H1 (cell line): ENCODE measurements at regions not wholly inside any gene's neighbourhood (a gene's known extent, or its start where the extent isn't known, plus 50 kb on each side); places are given as distances from the start of the nearest gene placed in this dataset.

Experiments
- CTCF ChIA-PET: fragments of 300-600 bp; sonication (Branson Sonifier 250); formaldehyde crosslinking; loops from one replicate; lab custom pipeline; 2021; ENCODE audit not compliant: partially characterized antibody; lab: Charles Lee
- POLR2A ChIA-PET: fragments of 300-600 bp; sonication (Branson Sonifier 250); formaldehyde crosslinking; loops from one replicate; lab custom pipeline; 2021; ENCODE audit warnings: inconsistent platforms; ENCODE audit not compliant: partially characterized antibody; lab: Charles Lee
- DNase-seq, 2 experiments: peaks; one replicate each; pipeline versions ENCODE4 v3.0.0 to v3.0.0-alpha.2; 2010 to 2022; ENCODE audit warnings: low spot score in 2 of 2, low read depth in 1 of 2, mixed read lengths in 1 of 2
- FAIRE-seq: peaks from 2 replicates; lab custom pipeline; 2011; peaks lifted over from hg19 to GRCh38; lab: Jason Lieb, UNC
- H2AFZ ChIP-seq: 2 replicates; pipeline ENCODE4 v1.8.1; 2012; ENCODE audit warnings: low read length, inconsistent platforms
- H2AK5ac ChIP-seq: 2 replicates; pipeline ENCODE4 v1.6.1; 2013; ENCODE audit warnings: low read depth, low read length
- H2BK120ac ChIP-seq: replicated peaks from 2 replicates; pipeline ENCODE3; 2013; ENCODE audit warnings: low read depth, low read length, inconsistent platforms
- H2BK12ac ChIP-seq: 2 replicates; pipeline ENCODE4 v1.6.1; 2013; ENCODE audit warnings: low read depth, low read length
- H2BK15ac ChIP-seq: 2 replicates; pipeline ENCODE4 v1.6.1; 2013; ENCODE audit warnings: low read length
- H2BK20ac ChIP-seq: 2 replicates; pipeline ENCODE4 v1.6.1; 2013; ENCODE audit warnings: low read length
- H2BK5ac ChIP-seq: 2 replicates; pipeline ENCODE4 v1.6.1; 2013; ENCODE audit warnings: low read depth, low read length
- H3K14ac ChIP-seq: 2 replicates; pipeline ENCODE4 v1.6.1; 2013; ENCODE audit warnings: inconsistent platforms; ENCODE audit not compliant: insufficient read length
- H3K18ac ChIP-seq: 2 replicates; pipeline ENCODE4 v1.6.1; 2013; ENCODE audit warnings: low read length; ENCODE audit errors: extremely low read depth
- H3K23ac ChIP-seq: 2 replicates; pipeline ENCODE4 v1.6.1; 2013; ENCODE audit warnings: inconsistent platforms; ENCODE audit not compliant: insufficient read length
- H3K23me2 ChIP-seq: 2 replicates; pipeline ENCODE4 v1.6.1; 2013; ENCODE audit warnings: low read depth, low read length
- H3K27ac ChIP-seq: 2 replicates; pipeline ENCODE4 v1.6.1; 2011; ENCODE audit warnings: low read depth, low read length, inconsistent platforms
- H3K27me3 ChIP-seq, 4 experiments: replicated peaks in 1 of 4; 1 replicate in 1 of 4; 2 replicates in 3 of 4; pipeline versions ENCODE4 v1.6.1 to v1.8.1; 2011 to 2013; ENCODE audit warnings: low read length in 3 of 4, mild to moderate bottlenecking in 3 of 4, inconsistent platforms in 2 of 4, mixed read lengths in 2 of 4, moderate library complexity in 1 of 4; ENCODE audit not compliant: control insufficient read depth in 3 of 4, insufficient read depth in 3 of 4; ENCODE audit errors: extremely low read depth in 1 of 4
- H3K36me3 ChIP-seq, 4 experiments: 2 replicates each; pipeline versions ENCODE4 v1.6.1 to v1.8.1; 2011 to 2013; ENCODE audit warnings: mild to moderate bottlenecking in 4 of 4, low read length in 3 of 4, moderate library complexity in 2 of 4, control low read depth in 1 of 4, inconsistent platforms in 1 of 4; ENCODE audit not compliant: insufficient read depth in 4 of 4, control insufficient read depth in 2 of 4
- H3K4ac ChIP-seq: replicated peaks from 2 replicates; pipeline ENCODE3; 2013; ENCODE audit warnings: low read length, low read depth, mixed read lengths, inconsistent platforms; ENCODE audit not compliant: insufficient read length
- H3K4me1 ChIP-seq, 4 experiments: replicated peaks in 1 of 4; 1 replicate in 1 of 4; 2 replicates in 3 of 4; pipeline versions ENCODE4 v1.6.1 to v1.8.1; 2011 to 2013; ENCODE audit warnings: low read length in 3 of 4, inconsistent platforms in 2 of 4, mixed read lengths in 1 of 4; ENCODE audit not compliant: insufficient read depth in 4 of 4, control insufficient read depth in 3 of 4
- H3K4me2 ChIP-seq, 2 experiments: 2 replicates each; pipeline versions ENCODE4 v1.6.1 to v1.8.1; 2011 to 2013; ENCODE audit warnings: low read depth in 2 of 2, low read length in 2 of 2, control low read depth in 1 of 2, inconsistent platforms in 1 of 2, mild to moderate bottlenecking in 1 of 2; ENCODE audit not compliant: insufficient read depth in 1 of 2
- H3K4me3 ChIP-seq, 4 experiments: fragments of 200-600, 300-600 bp in 1 of 4; sonication (generic), shearing (Covaris generic), sonication (Bioruptor Twin) in 1 of 4; 2 replicates each; pipeline versions ENCODE4 v1.5.1 to v1.8.1; 2011 to 2016; ENCODE audit warnings: low read length in 4 of 4, low read depth in 3 of 4, control low read depth in 2 of 4, inconsistent platforms in 2 of 4, mild to moderate bottlenecking in 2 of 4, mixed read lengths in 1 of 4, moderate library complexity in 1 of 4; ENCODE audit not compliant: insufficient read depth in 2 of 4; ENCODE audit errors: extremely low read depth in 1 of 4
- H3K56ac ChIP-seq: replicated peaks from 2 replicates; pipeline ENCODE3; 2013; ENCODE audit warnings: low read depth, mild to moderate bottlenecking, mixed read lengths, low read length, inconsistent platforms; ENCODE audit not compliant: insufficient read length
- H3K79me1 ChIP-seq: 2 replicates; pipeline ENCODE4 v1.6.1; 2013; ENCODE audit warnings: low read depth, low read length, control low read depth
- H3K79me2 ChIP-seq, 2 experiments: 2 replicates each; pipeline versions ENCODE4 v1.6.1 to v1.8.1; 2012 to 2013; ENCODE audit warnings: low read length in 2 of 2, mild to moderate bottlenecking in 2 of 2, inconsistent platforms in 1 of 2; ENCODE audit not compliant: insufficient read depth in 2 of 2, control insufficient read depth in 1 of 2
- H3K9ac ChIP-seq, 4 experiments: replicated peaks in 1 of 4; 1 replicate in 1 of 4; 2 replicates in 3 of 4; pipeline versions ENCODE4 v1.6.1 to v1.8.1; 2011 to 2013; ENCODE audit warnings: low read depth in 3 of 4, low read length in 3 of 4, control low read depth in 2 of 4, mild to moderate bottlenecking in 2 of 4, moderate library complexity in 2 of 4, inconsistent platforms in 1 of 4; ENCODE audit errors: extremely low read depth in 1 of 4
- H3K9me3 ChIP-seq, 2 experiments: 2 replicates each; pipeline versions ENCODE4 v1.6.1 to v1.8.1; 2012 to 2013; ENCODE audit warnings: mild to moderate bottlenecking in 2 of 2, moderate library complexity in 2 of 2, control low read depth in 1 of 2, inconsistent platforms in 1 of 2, low read depth in 1 of 2, low read length in 1 of 2, mixed read lengths in 1 of 2; ENCODE audit not compliant: insufficient read depth in 2 of 2
- H4K20me1 ChIP-seq, 2 experiments: replicated peaks in 1 of 2; 2 replicates each; pipeline versions ENCODE3 to v1.8.1; 2011 to 2013; ENCODE audit warnings: inconsistent platforms in 2 of 2, low read length in 2 of 2, mild to moderate bottlenecking in 1 of 2; ENCODE audit not compliant: insufficient read depth in 2 of 2, control insufficient read depth in 1 of 2
- H4K5ac ChIP-seq: 2 replicates; pipeline ENCODE4 v1.6.1; 2013; ENCODE audit warnings: low read length, low read depth, mixed read lengths, inconsistent platforms; ENCODE audit not compliant: insufficient read length
- H4K8ac ChIP-seq: 2 replicates; pipeline ENCODE4 v1.8.0; 2013; ENCODE audit warnings: mild to moderate bottlenecking, moderate library complexity, low read length, inconsistent platforms; ENCODE audit not compliant: insufficient read depth; ENCODE audit errors: extremely low read depth
- H4K91ac ChIP-seq: replicated peaks from 2 replicates; pipeline ENCODE3; 2013; ENCODE audit warnings: low read length, mixed read lengths, inconsistent platforms; ENCODE audit not compliant: insufficient read length
- ATF3 ChIP-seq: IDR thresholded peaks from 2 replicates; pipeline ENCODE4 v1.6.1; 2011; ENCODE audit warnings: low read depth, mild to moderate bottlenecking, low read length; ENCODE audit not compliant: insufficient read depth
- BACH1 ChIP-seq: IDR thresholded peaks from 2 replicates; pipeline ENCODE4 v1.6.1; 2012; ENCODE audit warnings: low read length, improper control_type of control experiment
- BRCA1 ChIP-seq: IDR thresholded peaks from 2 replicates; pipeline ENCODE4 v1.6.1; 2012; ENCODE audit warnings: low read depth, low read length, improper control_type of control experiment
- CEBPB ChIP-seq: IDR thresholded peaks from 2 replicates; pipeline ENCODE4 v1.6.1; 2012; ENCODE audit warnings: low read depth, low read length
- CHD2 ChIP-seq: IDR thresholded peaks from 2 replicates; pipeline ENCODE4 v1.6.1; 2012; ENCODE audit warnings: low read length, improper control_type of control experiment
- EGR1 ChIP-seq: IDR thresholded peaks from 2 replicates; pipeline ENCODE4 v1.6.1; 2011; ENCODE audit warnings: low read depth, low read length, borderline replicate concordance
- HDAC2 ChIP-seq, 2 experiments: fragments of 300-600 bp in 1 of 2; sonication (generic) in 1 of 2; IDR thresholded peaks; 2 replicates each; pipeline ENCODE4 v1.6.1; 2011 to 2012; ENCODE audit warnings: low read depth in 2 of 2, low read length in 2 of 2, mild to moderate bottlenecking in 2 of 2, moderate library complexity in 2 of 2, borderline replicate concordance in 1 of 2, inconsistent platforms in 1 of 2
- KDM1A ChIP-seq: fragments of 200-600, 300-600 bp; sonication (generic); IDR thresholded peaks from 2 replicates; pipeline ENCODE4 v1.7.1; 2016; ENCODE audit warnings: mild to moderate bottlenecking, low read length, borderline replicate concordance
- KDM5A ChIP-seq: fragments of 200-600 bp; IDR thresholded peaks from 2 replicates; pipeline ENCODE4 v1.7.1; 2012; ENCODE audit warnings: mild to moderate bottlenecking, low read length, inconsistent platforms, mixed read lengths
- SAP30 ChIP-seq: fragments of 300-600 bp; sonication (generic); IDR thresholded peaks from 2 replicates; pipeline ENCODE4 v1.7.1; 2012; ENCODE audit warnings: low read length, moderate library complexity, mild to moderate bottlenecking, inconsistent platforms; ENCODE audit not compliant: insufficient read depth, insufficient replicate concordance
- SIRT6 ChIP-seq: IDR thresholded peaks from one replicate; pipeline ENCODE4 v1.7.1; 2012; ENCODE audit warnings: low read length, inconsistent platforms
- SRF ChIP-seq: IDR thresholded peaks from 2 replicates; pipeline ENCODE4 v1.6.1; 2011; ENCODE audit warnings: mild to moderate bottlenecking, low read depth, low read length, moderate library complexity
- TAF1 ChIP-seq: IDR thresholded peaks from 2 replicates; pipeline ENCODE4 v1.6.1; 2011; ENCODE audit warnings: mild to moderate bottlenecking, low read depth, low read length
- USF2 ChIP-seq: IDR thresholded peaks from 2 replicates; pipeline ENCODE4 v1.6.1; 2011; ENCODE audit warnings: low read length, improper control_type of control experiment
- WGBS, 2 experiments: shearing (Covaris generic) in 1 of 2; methylation state at CpG; one replicate each; pipeline versions ENCODE4 v1.1.6 to v1.1.7; 2013 to 2015; ENCODE audit warnings: low lambda C conversion rate in 2 of 2, mixed read lengths in 2 of 2, inconsistent platforms in 1 of 2, low coverage in 1 of 2, missing lambda C conversion rate in 1 of 2; ENCODE audit not compliant: insufficient replicate concordance in 2 of 2, insufficient coverage in 1 of 2, insufficient read length in 1 of 2; ENCODE audit errors: extremely low coverage in 1 of 2, missing lambda C conversion rate in 1 of 2; 5-methylcytosine and 5-hydroxymethylcytosine counted together

- FAIRE-seq: no peak
- Histone ChIP-seq H2BK12ac (no peak overlapping the region), H3K4ac (no peak overlapping the region), H4K20me1 (peaks cover 0 to 1% of the 10 kb centered on the region in 2 experiments), H3K14ac (no peak overlapping the region), H4K5ac (no peak overlapping the region), H3K4me1 (no peaks in the 10 kb centered on the region; a peak in 3 of 7 replicates), H3K27me3 (no peaks in the 10 kb centered on the region), H2BK15ac (no peak overlapping the region), H3K9ac (no peak overlapping the region), H3K23ac (no peak overlapping the region), H3K18ac (no peak overlapping the region), H3K27ac (no peak overlapping the region), H3K9me3 (no peaks in the 10 kb centered on the region; a peak in 1 of 4 replicates), H3K79me1 (no peaks in the 10 kb centered on the region), H4K91ac (no peak overlapping the region), H3K23me2 (no peaks in the 10 kb centered on the region), H3K79me2 (no peaks in the 10 kb centered on the region), H3K4me2 (no peak overlapping the region), H2BK5ac (no peak overlapping the region), H4K8ac (no peak overlapping the region; the same call in 1 of the 2 replicates), H3K4me3 (no peak overlapping the region), H3K56ac (no peak overlapping the region), H3K36me3 (no peaks in the 10 kb centered on the region), H2BK20ac (no peak overlapping the region), H2AFZ (no peak overlapping the region), H2AK5ac (no peak overlapping the region), H2BK120ac (no peak overlapping the region)
- POLR2A ChIA-PET: interaction anchor here (0.7 kb wide), 1 partner anchor 23 kb away, joined by 3 read pairs; no protein-coding TSS in a partner anchor
- DNase-seq: peak in 1 of 2 experiments; percentile 36
- 86% methylated on average over 5 of the region's 5 CpGs; no CpG with 5 or more reads in 1 of the 2 experiments for WGBS, 2 experiments
- CTCF ChIA-PET: interaction anchor here (0.6 to 1.5 kb wide), 3 partner anchors 11 to 1347 kb away, joined by 3 read pairs; no protein-coding TSS in a partner anchor
- no peak for TF ChIP-seq SRF
- TF ChIP-seq USF2: no peak
- TF ChIP-seq KDM5A: no peak
- no peak for TF ChIP-seq SIRT6
- TF ChIP-seq CEBPB: no peak
- TF ChIP-seq HDAC2 (IDR thresholded peaks at IDR 0.05; ENCODE audit: borderline replicate concordance in 1 of 2, low read depth in 2 of 2, low read length in 2 of 2): no peak
- TF ChIP-seq KDM1A: no peak
- no peak for TF ChIP-seq TAF1
- no peak for TF ChIP-seq BRCA1
- no peak for TF ChIP-seq ATF3
- TF ChIP-seq SAP30: no peak
- TF ChIP-seq EGR1: no peak
- TF ChIP-seq BACH1: no peak
- TF ChIP-seq CHD2: no peak
These were observed 99.2 kb upstream of the RAB6C start for GRCh38 chr2:129880309-129880708.
